Activated CD4-positive, alpha-beta T cell treated with anti-CD3 and anti-CD28 coated beads, Interleukin-2, amount 50 U/mL, for 48 hours (primary cell): ENCODE measurements at regions not wholly inside any gene's neighbourhood (a gene's known extent, or its start where the extent isn't known, plus 50 kb on each side); places are given as distances from the start of the nearest gene placed in this dataset.
"Not testable (repeated sequence)": the region's sequence is repeated elsewhere in the genome, so short reads cannot be mapped to it uniquely, and the experiment has no call there.

ENCODE experiments used
- DNase-seq, 2 experiments: peaks; one replicate each; pipeline ENCODE4 v3.0.0-alpha.2; 2020

GRCh38 chr7:24138343-24138742, 145.6 kb upstream of the NPY start:
- DNase-seq = no peak

DNA sequence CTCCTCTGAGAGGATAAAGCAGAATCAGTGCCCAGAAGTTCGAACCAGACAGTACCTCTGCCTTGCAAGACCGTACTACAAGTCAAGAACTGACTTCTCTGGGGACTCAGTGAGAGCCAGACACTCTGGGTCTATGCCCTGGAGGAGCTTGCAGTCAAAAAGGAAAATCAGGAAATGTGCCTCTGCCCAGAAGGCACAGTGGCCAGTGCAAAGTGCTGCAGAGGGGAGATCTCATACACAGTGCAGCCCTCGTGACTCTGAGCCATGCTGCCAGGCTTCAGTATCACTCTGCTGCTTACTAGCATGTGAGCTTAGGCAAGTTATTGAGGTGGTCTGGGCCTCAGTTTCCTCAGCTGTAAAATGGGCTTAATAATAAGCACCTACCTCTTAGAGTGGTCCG, 144.0 kb upstream of the NPY start:
- DNase-seq = no peak

GRCh38 chr7:24141874-24142509, 142.0 kb upstream of the NPY start:
- DNase-seq = no peak

DNA sequence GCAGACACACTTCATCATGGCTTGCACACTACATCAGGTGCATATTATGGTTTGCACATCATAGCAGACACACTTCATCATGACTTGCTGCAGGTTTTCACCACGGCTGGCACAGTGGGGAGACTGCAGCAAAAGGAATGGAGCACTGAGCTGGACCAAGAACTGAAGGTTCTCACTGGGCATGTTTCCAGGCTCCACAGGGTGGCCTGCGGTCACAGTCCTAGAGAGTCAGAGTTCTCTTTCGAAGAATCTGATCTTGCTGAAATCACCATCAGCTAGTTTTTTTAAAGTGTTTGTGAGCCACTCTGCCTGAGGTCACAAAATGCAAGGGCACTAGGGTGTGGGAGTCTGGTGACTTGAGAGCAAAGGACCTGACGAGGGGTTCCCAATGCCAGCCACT, 140.4 kb upstream of the NPY start:
- no peak for DNase-seq

DNA sequence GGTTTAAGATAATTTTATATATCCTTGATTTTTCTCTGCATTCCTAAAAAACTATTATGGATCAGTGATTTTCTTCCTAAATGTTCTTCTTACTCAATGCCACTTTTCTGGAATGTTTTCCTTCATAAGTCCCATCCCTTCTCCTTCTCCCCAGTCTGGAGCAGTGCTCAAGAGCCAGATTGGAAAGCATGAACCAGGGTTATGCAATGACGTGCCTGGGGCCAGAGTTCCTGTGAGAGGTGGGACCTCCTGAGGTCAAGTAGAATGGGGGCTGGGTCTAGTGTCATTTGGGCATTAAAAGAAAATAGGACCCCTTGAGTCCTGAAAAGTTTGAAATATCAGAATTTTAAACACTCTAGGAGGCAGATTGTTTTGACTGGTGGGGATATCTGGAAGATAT, 132.0 kb upstream of the NPY start:
- DNase-seq = no peak

- no peak for DNase-seq
Observed at GRCh38 chr7:24152356-24152755, 131.6 kb upstream of the NPY start.

GRCh38 chr7:24152877-24153472, 131.0 kb upstream of the NPY start:
- DNase-seq = no peak

DNA sequence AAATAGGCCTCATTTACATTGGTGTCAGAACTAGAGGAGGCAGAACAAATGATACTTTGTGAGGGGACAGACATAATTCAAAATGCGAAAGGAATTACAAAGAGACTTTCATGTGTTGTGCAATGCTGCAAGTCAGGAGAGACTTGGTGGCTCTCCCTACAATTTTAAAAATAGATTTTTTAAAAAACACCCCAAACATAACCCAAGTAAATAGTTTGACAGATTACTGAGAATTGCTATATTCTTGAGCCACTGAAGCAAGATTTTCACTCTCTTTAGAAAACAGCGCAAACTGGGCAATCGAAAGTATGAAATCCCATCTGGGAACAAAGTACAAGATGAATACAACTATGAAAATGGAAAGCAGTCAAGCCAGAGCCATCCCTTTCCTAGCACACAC, 126.3 kb upstream of the NPY start:
- DNase-seq = no peak

- no peak for DNase-seq
Observed at GRCh38 chr7:24158975-24159374, 125.0 kb upstream of the NPY start.

DNA sequence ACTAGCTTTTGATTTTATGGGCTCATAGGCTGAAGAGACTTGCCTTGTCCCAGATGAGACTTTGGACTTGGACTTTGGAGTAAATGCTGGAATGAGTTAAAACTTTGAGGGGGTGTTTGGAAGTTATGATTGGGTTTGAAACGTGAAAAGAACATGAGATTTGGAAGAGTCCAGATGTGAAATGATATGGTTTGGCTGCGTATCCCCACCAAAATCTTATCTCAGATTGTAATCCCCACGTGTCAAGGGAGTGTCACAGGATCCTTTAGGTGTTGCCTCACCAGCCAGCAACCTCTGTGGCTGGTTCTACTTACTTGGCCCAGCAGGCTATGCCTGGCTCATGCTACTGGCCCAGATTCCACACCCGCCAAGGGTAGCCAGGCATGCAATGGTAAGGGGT, 119.6 kb upstream of the NPY start:
- no peak for DNase-seq

GRCh38 chr7:24169077-24169624, 114.8 kb upstream of the NPY start:
- no peak for DNase-seq

- DNase-seq = not testable (repeated sequence)
Observed at GRCh38 chr7:24171951-24172350, 112.0 kb upstream of the NPY start.

GRCh38 chr7:24172856-24173255, 111.1 kb upstream of the NPY start:
- no peak for DNase-seq

DNA sequence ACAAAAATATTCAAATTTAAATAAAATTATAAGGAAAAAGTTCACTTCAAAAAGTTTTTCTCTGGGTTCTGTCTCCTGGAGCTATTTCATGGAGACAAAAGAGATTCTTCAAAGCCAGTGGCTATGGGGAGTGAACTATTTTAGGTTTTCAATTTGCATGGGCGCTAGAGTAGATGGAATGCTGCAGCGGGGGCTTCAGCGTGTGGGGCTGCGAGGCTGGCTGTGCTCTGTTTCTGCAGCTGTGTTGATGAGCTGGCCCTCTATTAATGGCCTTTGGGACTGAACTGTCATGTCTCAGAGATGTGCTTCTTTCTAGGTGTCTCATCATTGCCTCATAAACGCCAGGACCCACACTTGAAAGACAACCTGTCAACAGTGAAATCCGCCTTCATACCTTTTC, 108.4 kb upstream of the NPY start:
- no peak for DNase-seq

DNA sequence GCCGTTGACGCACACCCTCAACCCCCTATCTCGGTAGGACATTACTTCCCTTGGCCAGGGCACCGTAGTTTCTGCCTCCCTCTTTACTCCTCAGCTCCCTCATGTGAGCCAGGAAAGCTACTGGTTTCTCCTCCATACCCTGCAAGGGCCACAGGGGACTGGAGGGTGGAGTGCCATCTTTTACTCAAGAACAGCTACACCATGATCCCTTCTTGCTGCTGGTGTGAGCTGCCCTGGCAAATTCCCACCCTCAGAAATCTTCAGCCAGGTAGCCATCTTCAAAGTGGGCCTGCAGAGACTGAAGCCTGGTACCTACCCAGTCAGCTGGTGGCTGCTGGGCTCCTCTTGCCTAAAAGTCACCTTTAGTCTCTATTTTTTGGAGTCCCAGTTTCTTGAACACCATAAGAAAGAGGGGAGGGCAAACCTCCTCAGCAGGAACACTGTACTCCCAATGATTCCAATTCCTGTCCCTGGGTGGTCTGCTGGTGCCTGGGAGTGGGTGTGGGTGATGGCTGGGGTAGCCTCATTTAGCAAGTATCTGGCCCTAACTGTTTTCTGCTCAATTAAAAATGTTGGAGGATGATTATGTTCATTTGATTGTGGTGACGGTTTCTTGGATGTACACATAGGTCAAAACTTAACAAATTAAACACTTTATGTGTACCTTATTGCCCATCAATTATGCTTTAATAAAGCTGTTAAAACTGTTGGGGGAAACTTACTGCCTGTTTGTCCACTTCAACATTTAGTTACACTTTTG, 105.0 kb upstream of the NPY start:
- no peak for DNase-seq

GRCh38 chr7:24191362-24191761, 92.6 kb upstream of the NPY start:
- DNase-seq = no peak

GRCh38 chr7:24192053-24192452, 91.9 kb upstream of the NPY start:
- no peak for DNase-seq

GRCh38 chr7:24192691-24193090, 91.3 kb upstream of the NPY start:
- DNase-seq = no peak

DNA sequence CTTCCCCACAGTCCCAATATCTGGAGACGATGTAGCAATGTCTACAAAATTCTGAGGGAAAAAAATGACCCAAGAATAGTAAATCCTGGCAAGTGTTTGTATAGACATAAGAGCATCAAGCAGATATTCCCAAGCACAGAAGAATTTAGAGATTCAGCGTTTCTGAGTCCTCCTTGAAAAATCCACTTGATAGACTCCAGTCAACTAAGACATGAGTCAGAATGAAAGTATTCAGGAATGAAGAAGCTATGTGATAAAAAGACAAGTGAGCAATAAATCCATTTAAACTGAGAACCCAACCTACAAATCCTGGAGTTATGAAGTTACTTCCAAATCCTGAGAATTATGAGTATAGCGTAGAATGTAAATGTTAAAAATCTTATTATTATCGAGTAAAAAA, 86.1 kb upstream of the NPY start:
- DNase-seq = no peak

- no peak for DNase-seq
Observed at GRCh38 chr7:24199978-24200377, 84.0 kb upstream of the NPY start.

GRCh38 chr7:24200407-24200966, 83.5 kb upstream of the NPY start:
- DNase-seq = no peak

DNA sequence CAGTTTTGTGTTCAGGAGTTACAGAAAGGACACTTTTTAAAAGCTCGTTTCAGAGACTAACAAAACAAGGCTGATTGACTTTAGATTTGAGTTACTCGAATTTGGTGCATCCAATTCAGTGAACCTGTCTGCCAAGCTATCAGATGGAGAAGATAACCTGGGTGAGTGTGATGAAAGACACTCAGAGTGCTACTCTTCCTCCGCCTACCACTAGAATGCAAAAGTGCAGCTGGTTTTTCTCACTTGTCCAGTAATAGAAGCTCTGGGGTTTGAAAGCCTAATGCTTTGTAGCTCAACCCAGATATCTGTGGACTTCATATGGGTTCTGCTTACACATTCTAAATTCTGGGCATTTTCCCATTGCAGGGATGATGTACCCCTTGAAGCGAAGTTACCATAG, 82.8 kb upstream of the NPY start:
- no peak for DNase-seq

DNA sequence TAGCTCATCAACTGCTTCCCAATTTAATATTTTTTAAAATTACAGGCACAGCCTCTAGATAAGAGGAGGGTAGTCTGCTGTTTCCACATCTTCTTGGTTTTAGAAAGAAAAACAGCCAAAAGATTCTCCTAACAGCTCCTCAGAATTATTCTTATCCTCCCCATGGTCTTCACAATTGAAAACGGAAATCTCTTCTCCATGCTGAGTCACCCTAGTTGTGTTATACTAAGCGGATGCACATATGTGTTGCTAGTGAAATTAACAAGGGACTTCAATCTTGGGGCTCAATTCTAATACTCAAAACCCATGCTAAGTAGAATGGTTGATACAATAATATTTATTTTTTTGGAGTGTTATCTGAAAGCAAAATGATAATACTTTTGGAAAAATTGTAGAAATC, 71.9 kb upstream of the NPY start:
- no peak for DNase-seq

- no peak for DNase-seq
Observed at GRCh38 chr7:24213311-24213710, 70.7 kb upstream of the NPY start.
